ENCODE measurements at regions not wholly inside any gene's neighbourhood (a gene's known extent, or its start where the extent isn't known, plus 50 kb on each side); places are given as distances from the start of the nearest gene placed in this dataset.
A peak's percentile ranks its signal among the peaks of the same experiment; 100 is the strongest.

DNA sequence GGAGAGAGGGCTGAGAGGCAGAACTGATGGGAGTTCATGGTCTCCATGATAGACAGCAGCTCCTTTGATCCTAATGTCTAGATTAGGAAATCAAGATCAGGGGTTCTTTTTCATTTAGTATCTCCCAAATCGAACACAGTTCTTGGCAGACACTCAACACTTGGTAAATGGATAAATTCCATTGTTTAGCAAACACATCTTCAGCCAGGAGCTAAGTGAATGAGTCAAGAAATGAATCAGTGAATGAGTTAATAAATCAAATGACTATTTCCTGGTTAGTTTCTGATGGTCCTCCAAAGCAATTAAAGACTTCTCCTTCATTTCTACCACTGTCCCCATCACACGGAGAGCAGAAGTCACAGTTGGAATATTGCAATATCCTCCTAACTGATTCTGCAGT lies 120.0 kb upstream of the SHISA3 start:
- Histone ChIP-seq H3K4me3 (ENCODE audit: low read depth in 2 of 2, low read length in 2 of 2) (no peak overlapping the region), H3K4me1 (ENCODE audit: control insufficient read depth, insufficient read depth, low read length) (no peaks in the 10 kb centered on the region; the same call in 1 of the 2 replicates), H3K9me3 (ENCODE audit: control insufficient read depth, insufficient read depth, low read depth, low read length) (no peaks in the 10 kb centered on the region), H3K27ac (ENCODE audit: low read length) (no peak overlapping the region), H3K36me3 (ENCODE audit: control insufficient read depth, insufficient read depth, low read length) (no peaks in the 10 kb centered on the region), H3K27me3 (ENCODE audit: control insufficient read depth, insufficient read depth, low read length) (no peaks in the 10 kb centered on the region)
- BruUV-seq (replicated peaks): no TSS peak
- ATAC-seq (no peak), DNase-seq (ENCODE audit: low read depth, low spot score) (no peak)
- in situ Hi-C loops (cut with HindIII; ENCODE audit: low pct_unique_long_range_greater_than_20kb, low sequenced_read_pairs): no loop called here
- ChIA-PET CTCF (no interaction called here), POLR2A (no interaction called here)
- TF ChIP-seq, protein P1, sequence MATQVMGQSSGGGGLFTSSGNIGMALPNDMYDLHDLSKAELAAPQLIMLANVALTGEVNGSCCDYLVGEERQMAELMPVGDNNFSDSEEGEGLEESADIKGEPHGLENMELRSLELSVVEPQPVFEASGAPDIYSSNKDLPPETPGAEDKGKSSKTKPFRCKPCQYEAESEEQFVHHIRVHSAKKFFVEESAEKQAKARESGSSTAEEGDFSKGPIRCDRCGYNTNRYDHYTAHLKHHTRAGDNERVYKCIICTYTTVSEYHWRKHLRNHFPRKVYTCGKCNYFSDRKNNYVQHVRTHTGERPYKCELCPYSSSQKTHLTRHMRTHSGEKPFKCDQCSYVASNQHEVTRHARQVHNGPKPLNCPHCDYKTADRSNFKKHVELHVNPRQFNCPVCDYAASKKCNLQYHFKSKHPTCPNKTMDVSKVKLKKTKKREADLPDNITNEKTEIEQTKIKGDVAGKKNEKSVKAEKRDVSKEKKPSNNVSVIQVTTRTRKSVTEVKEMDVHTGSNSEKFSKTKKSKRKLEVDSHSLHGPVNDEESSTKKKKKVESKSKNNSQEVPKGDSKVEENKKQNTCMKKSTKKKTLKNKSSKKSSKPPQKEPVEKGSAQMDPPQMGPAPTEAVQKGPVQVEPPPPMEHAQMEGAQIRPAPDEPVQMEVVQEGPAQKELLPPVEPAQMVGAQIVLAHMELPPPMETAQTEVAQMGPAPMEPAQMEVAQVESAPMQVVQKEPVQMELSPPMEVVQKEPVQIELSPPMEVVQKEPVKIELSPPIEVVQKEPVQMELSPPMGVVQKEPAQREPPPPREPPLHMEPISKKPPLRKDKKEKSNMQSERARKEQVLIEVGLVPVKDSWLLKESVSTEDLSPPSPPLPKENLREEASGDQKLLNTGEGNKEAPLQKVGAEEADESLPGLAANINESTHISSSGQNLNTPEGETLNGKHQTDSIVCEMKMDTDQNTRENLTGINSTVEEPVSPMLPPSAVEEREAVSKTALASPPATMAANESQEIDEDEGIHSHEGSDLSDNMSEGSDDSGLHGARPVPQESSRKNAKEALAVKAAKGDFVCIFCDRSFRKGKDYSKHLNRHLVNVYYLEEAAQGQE (IDR thresholded peaks at IDR 0.05; ENCODE audit: insufficient read depth in 1 of 2, low read depth in 2 of 2, low read length in 1 of 2): no peak
- TF ChIP-seq, protein P2, sequence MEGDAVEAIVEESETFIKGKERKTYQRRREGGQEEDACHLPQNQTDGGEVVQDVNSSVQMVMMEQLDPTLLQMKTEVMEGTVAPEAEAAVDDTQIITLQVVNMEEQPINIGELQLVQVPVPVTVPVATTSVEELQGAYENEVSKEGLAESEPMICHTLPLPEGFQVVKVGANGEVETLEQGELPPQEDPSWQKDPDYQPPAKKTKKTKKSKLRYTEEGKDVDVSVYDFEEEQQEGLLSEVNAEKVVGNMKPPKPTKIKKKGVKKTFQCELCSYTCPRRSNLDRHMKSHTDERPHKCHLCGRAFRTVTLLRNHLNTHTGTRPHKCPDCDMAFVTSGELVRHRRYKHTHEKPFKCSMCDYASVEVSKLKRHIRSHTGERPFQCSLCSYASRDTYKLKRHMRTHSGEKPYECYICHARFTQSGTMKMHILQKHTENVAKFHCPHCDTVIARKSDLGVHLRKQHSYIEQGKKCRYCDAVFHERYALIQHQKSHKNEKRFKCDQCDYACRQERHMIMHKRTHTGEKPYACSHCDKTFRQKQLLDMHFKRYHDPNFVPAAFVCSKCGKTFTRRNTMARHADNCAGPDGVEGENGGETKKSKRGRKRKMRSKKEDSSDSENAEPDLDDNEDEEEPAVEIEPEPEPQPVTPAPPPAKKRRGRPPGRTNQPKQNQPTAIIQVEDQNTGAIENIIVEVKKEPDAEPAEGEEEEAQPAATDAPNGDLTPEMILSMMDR (IDR thresholded peaks at IDR 0.05): no peak
- TF ChIP-seq SIN3A (IDR thresholded peaks at IDR 0.05; ENCODE audit: borderline replicate concordance, insufficient read depth, low read depth, low read length) (no peak), TCF7L2 (IDR thresholded peaks at IDR 0.05; ENCODE audit: low read depth, low read length) (no peak), POLR2AphosphoS5 (IDR thresholded peaks at IDR 0.05; ENCODE audit: low read depth, low read length) (no peak)
- intact Hi-C loops (cut with micrococcal nuclease; ENCODE audit: unreplicated experiment): no loop called here

DNA sequence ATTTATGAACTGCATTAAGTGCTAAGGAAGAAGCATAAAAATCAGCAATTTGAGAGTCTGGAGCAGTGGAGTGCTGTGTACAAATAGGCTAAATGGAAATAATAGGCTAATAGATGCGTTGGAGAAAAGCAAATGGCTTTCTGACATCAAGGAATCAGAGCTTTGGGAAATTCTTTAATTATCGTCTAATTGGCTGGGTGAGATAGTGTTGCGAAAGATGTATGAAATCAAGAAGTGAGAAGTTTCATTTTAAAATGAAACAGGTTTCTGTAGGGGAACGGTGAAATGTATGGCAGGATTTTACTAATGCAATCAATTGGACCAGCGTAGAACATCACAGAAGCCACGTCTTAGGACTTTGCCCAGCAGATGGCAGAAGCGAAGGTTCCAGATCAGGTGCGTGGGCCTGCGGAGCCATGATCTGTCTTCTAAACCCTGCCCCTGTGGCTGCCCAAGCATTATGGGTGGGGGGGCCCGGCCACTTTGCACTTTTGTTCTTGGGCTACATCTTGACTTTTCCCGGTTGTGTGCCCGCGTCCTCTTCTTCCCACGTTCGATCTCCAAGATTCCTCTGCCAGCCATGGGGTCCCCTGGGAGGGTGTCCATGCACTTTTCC lies 118.5 kb upstream of the SHISA3 start:
- TF ChIP-seq, protein P2 (IDR thresholded peaks at IDR 0.05): 0 out of 2 replicates have a peak, but pooled peaks have one; percentile 11
- TF ChIP-seq TCF7L2 (IDR thresholded peaks at IDR 0.05; ENCODE audit: low read depth, low read length): no peak
- H3K9me3 ChIP-seq (ENCODE audit: control insufficient read depth, insufficient read depth, low read depth, low read length): no peaks in the 10 kb centered on the region
- no peak for DNase-seq (ENCODE audit: low read depth, low spot score)
- in situ Hi-C loops (cut with HindIII; ENCODE audit: low pct_unique_long_range_greater_than_20kb, low sequenced_read_pairs): no loop called here
- H3K36me3 ChIP-seq (ENCODE audit: control insufficient read depth, insufficient read depth, low read length): no peaks in the 10 kb centered on the region
- ATAC-seq: no peak
- H3K4me1 ChIP-seq (ENCODE audit: control insufficient read depth, insufficient read depth, low read length): no peaks in the 10 kb centered on the region; the same call in 1 of the 2 replicates
- ChIA-PET CTCF (no interaction called here), POLR2A (no interaction called here)
- H3K4me3 ChIP-seq (ENCODE audit: low read depth in 2 of 2, low read length in 2 of 2): no peak overlapping the region
- intact Hi-C loops (cut with micrococcal nuclease; ENCODE audit: unreplicated experiment): no loop called here
- H3K27me3 ChIP-seq (ENCODE audit: control insufficient read depth, insufficient read depth, low read length): no peaks in the 10 kb centered on the region
- no TSS peak for BruUV-seq (replicated peaks)
- H3K27ac ChIP-seq (ENCODE audit: low read length): no peak overlapping the region

Data from Panc1 (cell line).